Erythroblast (primary cell): ENCODE measurements at regions not wholly inside any gene's neighbourhood (a gene's known extent, or its start where the extent isn't known, plus 50 kb on each side); places are given as distances from the start of the nearest gene placed in this dataset.

Experiments used
- GATA1 ChIP-seq: IDR thresholded peaks from 2 replicates; pipeline ENCODE4 v1.6.1; 2011; ENCODE audit warnings: low read depth, mild to moderate bottlenecking, control low read depth, low read length, moderate library complexity
- POLR2A ChIP-seq: IDR thresholded peaks from 2 replicates; pipeline ENCODE4 v1.6.1; 2011; ENCODE audit warnings: mild to moderate bottlenecking, low read length

DNA sequence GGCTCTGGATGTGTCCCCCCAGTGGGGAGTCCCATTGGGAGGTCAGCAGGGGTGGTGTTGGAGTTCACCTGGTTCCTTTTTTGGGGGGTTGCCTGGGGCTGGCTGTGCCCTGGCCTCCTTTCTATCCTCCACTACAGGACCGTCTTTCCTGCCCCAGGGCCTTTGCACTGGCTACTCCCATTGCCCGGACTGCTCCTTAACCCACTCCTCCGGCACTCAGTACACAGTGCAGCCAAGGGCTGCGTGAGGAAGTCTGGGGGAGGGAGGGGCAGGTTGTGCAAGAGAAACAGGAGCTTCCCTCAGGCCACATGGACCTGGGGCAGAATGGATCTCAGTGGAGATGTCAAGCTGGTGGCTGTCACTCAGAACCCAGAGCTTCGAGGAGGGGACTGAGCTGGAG, 429.3 kb upstream of the SULF2 start:
- TF ChIP-seq POLR2A (no peak), GATA1 (no peak)
